IPS-NIHi11 (cell line): ENCODE measurements at regions not wholly inside any gene's neighbourhood (a gene's known extent, or its start where the extent isn't known, plus 50 kb on each side); places are given as distances from the start of the nearest gene placed in this dataset.

Experiments used
- DNase-seq: peaks from one replicate; pipeline ENCODE4 v3.0.0; 2012; ENCODE audit warnings: mixed read lengths, low spot score

DNA sequence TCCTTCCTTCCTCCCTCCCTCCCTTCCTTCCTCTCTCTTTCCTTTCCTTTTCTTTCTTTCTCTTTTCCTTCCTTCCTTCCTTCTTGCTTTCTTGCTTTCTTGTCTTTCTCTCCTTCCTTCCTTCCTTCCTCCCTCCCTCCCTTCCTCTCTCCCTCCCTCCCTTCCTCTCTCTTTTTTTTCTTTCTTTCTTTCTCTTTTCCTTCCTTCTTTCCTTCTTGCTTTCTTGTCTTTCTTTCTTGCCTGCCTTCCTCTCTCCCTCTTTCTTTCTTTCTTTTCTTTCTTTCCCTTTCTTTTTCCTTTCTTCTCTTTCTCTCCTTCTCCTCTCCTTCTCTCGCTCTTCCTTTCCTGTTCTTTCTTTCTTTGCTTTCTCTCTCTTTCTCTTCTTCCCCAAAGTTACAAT, 728.4 kb upstream of the ADAMTS5 start:
- no peak for DNase-seq

DNA sequence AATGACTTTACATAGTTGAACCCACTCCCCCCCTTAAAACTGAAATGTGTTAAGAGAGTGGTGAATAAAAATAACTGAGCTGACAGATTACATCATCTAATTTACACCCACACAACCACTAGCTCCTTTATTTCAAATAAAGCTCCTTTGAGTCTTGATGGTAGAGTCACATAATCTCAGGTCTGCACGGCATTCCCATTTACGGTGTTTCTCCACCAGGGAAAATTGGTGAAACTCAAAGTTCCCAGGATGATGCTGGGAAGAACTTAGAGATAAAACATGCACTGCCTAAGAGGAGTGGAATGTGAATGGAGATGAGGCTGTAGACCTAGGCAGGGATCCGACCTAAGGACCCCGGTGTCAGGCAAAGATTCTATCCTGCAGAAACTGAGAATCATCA, 727.8 kb upstream of the ADAMTS5 start:
- no peak for DNase-seq

DNA sequence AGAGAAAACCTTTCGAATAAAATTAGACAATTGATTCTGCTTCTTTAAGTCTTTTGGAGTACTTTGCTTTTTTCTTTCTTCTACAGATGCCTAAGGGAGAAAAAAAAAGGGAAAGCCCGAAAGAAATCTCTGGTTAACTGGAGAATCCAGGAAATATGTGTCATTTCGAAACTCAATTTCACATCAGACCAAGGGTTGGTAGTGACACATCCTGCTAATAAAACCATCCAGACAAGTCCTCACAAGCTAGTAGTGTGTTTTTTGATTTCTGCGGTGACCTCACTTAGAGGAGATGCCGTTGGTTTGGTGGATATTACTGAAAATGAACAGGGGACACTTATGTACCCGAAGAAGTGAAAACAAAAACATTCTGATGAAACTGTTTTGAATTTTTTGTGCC, 726.5 kb upstream of the ADAMTS5 start:
- no peak for DNase-seq

GRCh38 chr21:27691516-27691915, 724.6 kb upstream of the ADAMTS5 start:
- no peak for DNase-seq

- DNase-seq = no peak
These were observed 724.1 kb upstream of the ADAMTS5 start for GRCh38 chr21:27691006-27691405.

DNA sequence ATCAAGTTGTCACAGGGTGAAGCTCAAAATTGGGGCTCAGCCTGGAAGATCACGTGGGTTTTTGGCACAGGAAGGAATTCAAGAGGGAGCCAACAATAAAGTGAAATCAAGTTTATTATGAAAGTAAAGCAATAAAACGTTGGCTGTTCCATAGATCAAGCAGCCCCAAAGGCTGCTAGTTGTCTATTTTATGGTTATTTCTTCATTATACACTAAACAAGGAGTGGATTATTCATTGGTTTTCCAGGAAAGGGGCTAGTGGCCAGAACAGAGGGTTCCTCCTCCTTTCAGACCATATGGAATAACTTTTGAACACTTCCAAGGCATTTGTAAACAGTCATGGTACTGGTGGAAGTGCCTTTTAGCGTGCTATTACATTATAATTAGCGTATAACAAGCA, 723.5 kb upstream of the ADAMTS5 start:
- DNase-seq = no peak

DNA sequence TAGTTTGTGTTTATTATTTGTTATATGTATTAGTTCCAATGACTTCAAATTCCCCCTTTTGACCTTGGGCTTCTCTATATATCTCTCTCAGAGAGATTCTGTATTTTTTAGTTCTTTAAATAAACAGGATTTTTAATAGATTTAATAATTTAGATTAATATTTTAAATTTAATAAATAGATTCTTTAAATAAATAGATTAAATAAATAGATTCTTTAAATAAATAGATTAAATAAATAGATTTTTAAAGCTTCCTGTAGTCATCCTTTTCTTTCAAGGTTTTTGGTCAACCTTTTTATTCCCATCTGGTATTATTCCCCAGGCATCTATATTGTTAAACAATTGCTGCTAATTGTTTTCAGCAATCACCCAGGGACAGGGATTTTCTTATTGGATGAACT, 721.9 kb upstream of the ADAMTS5 start:
- no peak for DNase-seq

DNA sequence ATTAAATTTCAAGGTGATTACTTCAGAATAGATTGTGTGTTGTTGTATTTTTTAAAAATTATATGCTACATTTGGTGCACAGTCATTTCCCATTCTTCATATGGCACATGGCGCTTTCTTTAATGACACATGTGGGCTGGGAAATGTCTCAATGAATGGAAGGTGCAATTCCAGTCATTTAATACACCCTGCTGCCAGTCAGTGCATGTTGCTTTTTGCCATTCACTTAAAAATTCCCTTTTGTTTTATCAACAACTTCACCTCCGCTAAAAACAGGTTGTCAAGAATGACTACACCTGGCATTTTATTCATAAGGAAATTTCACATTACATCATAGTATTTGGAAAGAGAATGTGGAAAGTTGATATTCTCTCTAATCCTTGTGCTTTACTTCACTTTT, 716.4 kb upstream of the ADAMTS5 start:
- DNase-seq = no peak

DNA sequence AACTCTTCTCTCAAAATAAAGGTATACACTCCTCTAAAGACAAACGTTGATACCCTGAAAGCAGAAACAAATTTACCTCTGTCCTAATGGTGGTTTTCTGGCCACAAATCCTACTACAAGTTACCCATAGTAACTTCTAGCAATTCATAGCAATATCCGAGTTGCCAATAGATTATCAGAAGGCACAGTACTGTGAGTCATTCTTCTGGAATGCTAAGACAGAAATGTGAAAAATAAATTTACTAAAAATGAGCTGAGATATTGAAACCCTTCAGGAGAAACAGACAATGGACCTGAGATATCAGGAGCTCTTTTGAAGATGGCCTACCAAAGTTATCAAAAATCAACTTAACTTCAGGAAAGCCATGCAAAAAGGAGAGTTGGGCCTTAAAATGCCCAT, 715.0 kb upstream of the ADAMTS5 start:
- DNase-seq = no peak

GRCh38 chr21:27681038-27681437, 714.1 kb upstream of the ADAMTS5 start:
- DNase-seq = no peak

- DNase-seq = no peak
These were observed 713.3 kb upstream of the ADAMTS5 start for GRCh38 chr21:27680181-27680580.

GRCh38 chr21:27678511-27678910, 711.6 kb upstream of the ADAMTS5 start:
- DNase-seq = no peak

DNA sequence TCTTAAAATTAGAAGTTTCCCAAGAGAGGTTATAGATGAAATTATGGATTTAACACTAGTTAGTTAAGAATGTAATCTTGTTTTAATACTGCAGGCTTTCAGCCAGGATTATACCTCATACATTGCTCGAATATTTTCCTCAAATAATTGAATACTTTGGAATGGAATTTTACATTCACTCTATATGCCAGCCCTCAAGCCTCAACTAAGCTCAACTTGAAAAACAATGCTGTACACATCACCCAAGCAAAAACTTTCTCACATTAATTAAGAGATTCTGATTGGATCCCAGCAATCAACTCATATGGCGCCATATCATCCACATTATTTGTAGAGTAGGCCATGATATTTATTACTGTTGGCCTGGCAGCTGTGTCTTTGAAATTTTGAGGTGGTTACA, 710.7 kb upstream of the ADAMTS5 start:
- DNase-seq = no peak

GRCh38 chr21:27675306-27675705, 708.4 kb upstream of the ADAMTS5 start:
- DNase-seq = no peak

DNA sequence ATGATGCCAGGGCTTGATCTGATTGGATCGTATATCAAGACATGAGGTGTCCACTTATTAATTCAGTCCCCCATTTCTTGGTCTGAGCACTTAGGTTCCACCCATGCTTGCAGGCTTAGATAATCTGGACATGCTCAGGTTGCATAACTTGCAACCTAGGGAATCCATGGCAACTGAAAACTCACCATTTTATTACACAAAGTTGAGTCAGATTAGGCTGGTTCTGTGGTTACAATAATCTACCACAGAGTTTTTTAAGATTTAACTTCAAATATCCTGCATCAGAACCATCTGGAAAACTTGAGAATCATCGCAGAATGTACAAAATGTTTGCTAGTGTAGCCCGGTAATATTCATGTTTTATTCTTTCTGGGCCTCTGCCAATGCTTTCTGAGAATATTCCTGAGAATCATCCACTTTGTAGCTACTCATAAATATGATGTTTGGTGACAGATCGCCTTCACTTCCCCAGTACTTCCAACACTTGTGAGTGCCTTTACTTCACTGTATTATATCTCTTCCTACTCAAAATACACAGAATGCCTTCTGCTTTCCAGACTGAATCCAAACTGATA, 707.2 kb upstream of the ADAMTS5 start:
- DNase-seq = no peak

DNA sequence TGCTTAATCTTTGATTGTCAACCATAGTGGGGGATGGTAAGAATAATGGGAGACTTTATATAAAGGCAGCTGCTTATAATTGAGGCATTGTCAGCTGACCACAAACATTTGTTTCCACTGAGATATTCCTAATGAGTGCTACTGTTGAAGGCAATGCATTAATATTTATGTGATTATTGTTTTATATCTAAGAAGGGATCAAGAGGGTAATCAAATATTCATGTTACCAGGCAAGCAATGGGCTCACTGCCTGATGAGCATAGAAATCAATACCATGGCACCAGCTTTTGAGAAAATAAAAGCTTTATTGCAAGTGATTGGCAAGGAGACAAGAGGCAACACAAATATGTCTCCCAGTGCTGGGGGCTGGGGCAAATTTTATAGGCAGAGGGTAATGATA, 706.7 kb upstream of the ADAMTS5 start:
- no peak for DNase-seq

DNA sequence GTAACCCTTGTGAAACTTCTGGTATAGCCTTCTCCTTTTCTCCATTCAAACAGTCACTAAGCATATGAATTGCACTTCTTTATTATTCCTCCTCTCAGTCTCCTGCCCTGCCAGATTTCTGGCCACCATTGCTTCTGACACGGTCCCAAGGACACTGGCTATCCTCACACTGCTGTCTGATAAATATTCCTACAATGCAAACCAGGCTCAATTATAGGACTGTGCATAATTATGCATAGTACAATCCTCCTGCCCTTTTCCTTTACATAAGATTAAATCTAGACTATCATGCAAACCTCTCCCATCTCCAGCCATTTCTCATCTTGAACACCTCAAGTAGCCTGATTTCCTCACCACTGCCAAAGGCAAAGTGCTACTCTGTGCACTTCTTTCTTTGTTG, 704.3 kb upstream of the ADAMTS5 start:
- no peak for DNase-seq

DNA sequence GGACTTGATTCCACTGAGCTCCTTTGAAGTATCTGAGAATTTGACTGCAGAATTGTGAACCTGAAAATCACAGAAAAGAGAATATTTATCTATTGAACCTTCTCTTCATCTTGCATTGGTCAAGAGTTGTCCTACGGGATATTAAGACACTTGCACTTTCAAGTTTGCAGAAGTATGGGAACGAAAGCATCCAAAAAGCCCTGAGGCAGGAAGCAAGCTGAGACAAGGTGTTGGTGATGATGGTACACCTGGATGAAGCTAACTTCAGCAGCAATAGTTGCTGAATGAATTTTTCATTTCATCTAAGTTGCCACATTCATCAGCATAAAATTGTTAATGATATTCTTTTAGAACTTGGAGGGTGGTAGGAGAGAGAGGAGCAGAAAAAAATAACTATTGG, 686.6 kb upstream of the ADAMTS5 start:
- no peak for DNase-seq

DNA sequence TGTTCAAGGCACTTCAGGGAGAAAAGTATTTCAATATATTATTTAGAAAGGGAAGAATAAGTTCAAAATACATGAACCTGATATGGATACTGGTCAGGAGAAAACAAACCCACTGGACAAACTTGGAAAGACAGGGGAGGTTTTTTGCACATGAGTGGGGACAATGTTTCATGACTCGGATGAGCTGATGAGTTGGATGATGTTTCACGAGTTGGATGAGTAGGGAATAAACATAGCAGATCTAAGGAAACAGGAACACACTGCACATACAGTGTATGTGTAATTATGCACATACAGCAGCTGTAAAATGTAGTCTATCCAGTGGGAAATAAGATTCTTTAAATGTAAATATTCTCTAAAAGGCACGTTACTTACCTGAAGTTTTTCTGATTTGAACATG, 682.9 kb upstream of the ADAMTS5 start:
- DNase-seq = no peak

DNA sequence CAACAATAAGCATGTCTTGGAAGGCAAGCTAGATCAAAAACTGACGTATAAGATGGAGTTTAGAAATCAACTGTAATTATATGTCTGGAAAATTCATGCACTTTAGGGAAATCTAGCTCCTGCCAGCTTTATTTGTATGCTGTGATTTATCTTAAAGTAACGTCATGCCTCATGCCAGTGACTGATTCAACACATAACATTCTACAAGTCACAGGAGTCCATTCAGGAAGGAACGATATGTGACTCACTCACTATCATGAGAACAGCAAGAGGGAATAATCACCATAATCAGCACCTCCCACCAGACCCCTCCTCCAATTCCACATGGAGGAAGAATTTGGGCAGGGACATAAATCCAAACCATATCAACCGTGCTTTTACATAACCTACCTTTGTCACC, 682.4 kb upstream of the ADAMTS5 start:
- no peak for DNase-seq

GRCh38 chr21:27648560-27648959, 681.7 kb upstream of the ADAMTS5 start:
- no peak for DNase-seq

- no peak for DNase-seq
These were observed 681.0 kb upstream of the ADAMTS5 start for GRCh38 chr21:27647921-27648320.

- DNase-seq = no peak
These were observed 680.5 kb upstream of the ADAMTS5 start for GRCh38 chr21:27647401-27647800.

DNA sequence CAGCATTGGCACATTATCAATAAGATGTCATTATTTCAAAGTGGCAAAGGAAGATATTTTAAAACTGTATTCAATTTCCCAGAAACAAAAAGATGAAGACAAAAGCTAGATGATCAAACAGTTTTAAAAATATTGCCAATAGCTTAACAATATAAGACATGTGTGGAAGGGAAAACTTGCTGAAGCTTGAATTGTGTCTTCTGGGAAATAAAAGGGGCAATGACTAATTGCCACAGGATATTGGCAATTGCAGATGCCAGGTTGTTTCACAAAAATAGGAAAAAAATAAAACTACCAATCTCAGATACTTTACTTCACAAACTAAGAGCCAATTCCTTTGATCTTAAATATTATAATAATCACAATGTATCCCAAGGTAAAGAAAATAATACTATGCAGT, 679.8 kb upstream of the ADAMTS5 start:
- DNase-seq = no peak

- no peak for DNase-seq
These were observed 679.2 kb upstream of the ADAMTS5 start for GRCh38 chr21:27646056-27646455.
